GM12878 (cell line): ENCODE measurements at regions not wholly inside any gene's neighbourhood (a gene's known extent, or its start where the extent isn't known, plus 50 kb on each side); places are given as distances from the start of the nearest gene placed in this dataset.

Experiments used
- ATAC-seq: fragments of 200-7000 bp; cut with Tn5 transposase; 3 replicates; pipeline ENCODE4 v1.9.1; 2020; ENCODE audit warnings: mild to moderate bottlenecking, moderate library complexity
- BruUV-seq: library from RNA; stranded (reverse); fragments of 400-500 nt; replicated peaks from 2 replicates; lab custom pipeline; 2021; lab: Mats Ljungman, UMichigan
- CTCF ChIA-PET: fragments of 300-600 bp; sonication (Branson Sonifier 250); formaldehyde crosslinking; extraction: SDS; loops from one replicate; lab custom pipeline; 2021; ENCODE audit warnings: inconsistent platforms; lab: Yijun Ruan, JAX
- POLR2A ChIA-PET: fragments of 350-600 bp; formaldehyde crosslinking; extraction: SDS; loops from one replicate; lab custom pipeline; 2021; ENCODE audit warnings: inconsistent platforms; lab: Charles Lee
- RAD21 ChIA-PET: fragments of 300-600 bp; sonication (Branson Sonifier 250); formaldehyde crosslinking; loops from one replicate; lab custom pipeline; 2023; ENCODE audit warnings: antibody characterized with exemption; ENCODE audit not compliant: unreplicated experiment; lab: Charles Lee
- SMC1A ChIA-PET: fragments of 300-600 bp; sonication (Branson Sonifier 250); formaldehyde crosslinking; loops from one replicate; lab custom pipeline; 2023; ENCODE audit not compliant: unreplicated experiment, uncharacterized antibody; lab: Charles Lee
- DNase-seq: peaks from one replicate; pipeline ENCODE4 v3.0.0-alpha.2; 2011; ENCODE audit warnings: low read depth, low spot score
- FAIRE-seq: peaks from 3 replicates; lab custom pipeline; 2011; peaks lifted over from hg19 to GRCh38; lab: Jason Lieb, UNC
- H2AFZ ChIP-seq: 2 replicates; pipeline ENCODE4 v1.6.0; 2011; ENCODE audit warnings: low read depth, low read length, control low read depth; ENCODE audit not compliant: control insufficient read depth
- H3K27ac ChIP-seq: 2 replicates; pipeline ENCODE4 v1.5.1; 2011; ENCODE audit warnings: control low read depth; ENCODE audit not compliant: control insufficient read depth, insufficient read depth
- H3K27me3 ChIP-seq, 2 experiments: replicated peaks in 1 of 2; 2 replicates each; pipeline versions ENCODE4 v1.6.0 to v1.6.1; 2011; ENCODE audit warnings: low read length in 1 of 2; ENCODE audit not compliant: control insufficient read depth in 2 of 2, insufficient read depth in 2 of 2
- H3K36me3 ChIP-seq, 2 experiments: 2 replicates each; pipeline ENCODE4 v1.5.1; 2011; ENCODE audit warnings: low read length in 1 of 2; ENCODE audit not compliant: control insufficient read depth in 2 of 2, insufficient read depth in 2 of 2
- H3K4me1 ChIP-seq: 2 replicates; pipeline ENCODE4 v1.6.1; 2011; ENCODE audit warnings: mild to moderate bottlenecking, low read length, moderate library complexity, mixed read lengths; ENCODE audit not compliant: control insufficient read depth, insufficient read depth
- H3K4me2 ChIP-seq: 2 replicates; pipeline ENCODE4 v1.6.0; 2011; ENCODE audit warnings: control low read depth; ENCODE audit not compliant: control insufficient read depth, insufficient read depth
- H3K4me3 ChIP-seq: fragments of 200-600 bp; sonication (generic); 2 replicates; pipeline ENCODE4 v1.5.1; 2016
- H3K79me2 ChIP-seq: 2 replicates; pipeline ENCODE4 v1.6.0; 2011; ENCODE audit warnings: low read length; ENCODE audit not compliant: control insufficient read depth, insufficient read depth
- H3K9ac ChIP-seq: 2 replicates; pipeline ENCODE4 v1.8.0; 2011; ENCODE audit warnings: low read length, control low read depth, mixed read lengths; ENCODE audit not compliant: control insufficient read depth, insufficient read depth
- H3K9me3 ChIP-seq: replicated peaks from 3 replicates; pipeline ENCODE4 v1.5.1; 2011; ENCODE audit warnings: mild to moderate bottlenecking, low read length; ENCODE audit not compliant: control insufficient read depth, insufficient read depth
- H4K20me1 ChIP-seq: 2 replicates; pipeline ENCODE4 v1.6.0; 2011; ENCODE audit not compliant: control insufficient read depth, insufficient read depth
- CBX5 ChIP-seq: sonication (generic); IDR thresholded peaks from 2 replicates; pipeline ENCODE4 v1.6.1; 2016; ENCODE audit warnings: low read depth, moderate library complexity, mild to moderate bottlenecking, inconsistent platforms
- CUX1 ChIP-seq: IDR thresholded peaks from 2 replicates; pipeline ENCODE4 v1.6.1; 2012; ENCODE audit warnings: improper control_type of control experiment, low read depth, low read length; ENCODE audit not compliant: insufficient replicate concordance
- NFXL1 ChIP-seq: fragments of 450-650 bp; IDR thresholded peaks from 2 replicates; pipeline ENCODE4 v1.6.1; 2017; ENCODE audit warnings: antibody characterized with exemption, mild to moderate bottlenecking, borderline replicate concordance
- STAT1 ChIP-seq: fragments of 450-650 bp; conservative IDR thresholded peaks from 2 replicates; pipeline ENCODE4 v1.6.1; 2014; ENCODE audit warnings: antibody characterized with exemption, mild to moderate bottlenecking
- ZNF622 ChIP-seq: fragments of 450-650 bp; IDR thresholded peaks from 2 replicates; pipeline ENCODE4 v1.6.1; 2017; ENCODE audit warnings: mild to moderate bottlenecking, inconsistent platforms
- ZZZ3 ChIP-seq: IDR thresholded peaks from 2 replicates; pipeline ENCODE4 v1.6.1; 2011; ENCODE audit warnings: low read depth; ENCODE audit not compliant: control insufficient read depth, insufficient read length
- WGBS: methylation state at CpG from one replicate; pipeline ENCODE4 v1.1.6; 2016; ENCODE audit warnings: low lambda C conversion rate; ENCODE audit not compliant: insufficient replicate concordance, insufficient coverage; ENCODE audit errors: missing lambda C conversion rate; 5-methylcytosine and 5-hydroxymethylcytosine counted together
- in situ Hi-C: fragments of 300-500 bp; cut with MboI; formaldehyde crosslinking; loops from 9 replicates; pipeline ENCODE4 v1.14.3; 2018; ENCODE audit warnings: mixed read lengths
- intact Hi-C: fragments of 100-400 bp; cut with micrococcal nuclease; formaldehyde crosslinking; loops from one replicate; pipeline ENCODE4 v1.14.2; 2022; ENCODE audit not compliant: unreplicated experiment
- TF ChIP-seq, protein P1 (sequence below): IDR thresholded peaks from 2 replicates; pipeline ENCODE4 v1.6.1; 2011; ENCODE audit warnings: low read depth, mild to moderate bottlenecking, low read length, moderate library complexity, borderline replicate concordance; ENCODE audit errors: extremely low read depth

DNA sequence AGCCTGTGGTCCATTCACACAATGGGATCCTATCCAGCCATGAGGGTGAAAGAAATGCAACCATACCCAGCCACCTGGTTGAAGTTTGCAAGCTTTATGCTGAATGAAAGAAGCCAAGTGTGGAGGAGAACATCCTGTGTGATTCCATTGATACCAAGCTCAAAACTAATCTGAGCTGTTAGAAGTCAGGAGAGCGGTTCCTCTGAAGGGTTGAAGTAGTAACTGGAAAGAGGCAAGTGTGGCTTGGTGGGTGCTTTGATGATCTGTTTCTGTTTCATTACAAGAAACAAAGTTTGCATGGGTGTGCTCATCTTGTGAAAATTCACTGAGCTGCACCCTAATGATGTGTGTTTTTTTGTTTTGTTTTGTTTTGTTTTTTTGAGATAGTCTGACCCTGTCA lies 99.4 kb downstream of the SALL1 start (continued):
- no peak for TF ChIP-seq CUX1
- TF ChIP-seq, protein P1, sequence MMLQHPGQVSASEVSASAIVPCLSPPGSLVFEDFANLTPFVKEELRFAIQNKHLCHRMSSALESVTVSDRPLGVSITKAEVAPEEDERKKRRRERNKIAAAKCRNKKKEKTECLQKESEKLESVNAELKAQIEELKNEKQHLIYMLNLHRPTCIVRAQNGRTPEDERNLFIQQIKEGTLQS, result no peak
- no peak for TF ChIP-seq CBX5
- TF ChIP-seq ZZZ3, result no peak
- no peak for TF ChIP-seq ZNF622
- no peak for TF ChIP-seq NFXL1

DNA sequence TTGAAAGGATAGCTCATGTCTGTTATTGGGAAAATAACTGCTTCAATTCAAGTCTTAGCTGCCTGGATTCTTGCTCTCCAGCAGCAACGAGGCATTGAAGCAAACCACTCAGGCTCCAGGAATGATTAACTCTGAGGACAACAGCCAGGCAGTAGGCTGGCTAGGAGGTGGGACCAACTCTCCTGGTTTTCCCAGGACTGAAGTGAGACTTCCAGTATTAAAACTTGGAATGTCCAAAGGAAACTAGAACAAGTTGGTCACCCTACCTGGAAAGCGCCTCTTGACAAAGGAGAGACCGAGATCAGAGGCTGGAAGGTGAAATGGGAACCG lies 100.7 kb downstream of the SALL1 start:
- ChIA-PET RAD21 (no interaction called here), SMC1A (no interaction called here), POLR2A (no interaction called here), CTCF (interaction anchor here (1.4 to 1.6 kb wide), 2 partner anchors 16 to 244 kb away, joined by 3 to 7 read pairs; no protein-coding TSS in a partner anchor)
- Histone ChIP-seq H3K27me3 (no peaks in the 10 kb centered on the region), H3K4me3 (no peak overlapping the region), H3K4me2 (no peak overlapping the region), H3K9ac (no peak overlapping the region), H2AFZ (no peak overlapping the region), H3K4me1 (no peaks in the 10 kb centered on the region), H3K36me3 (no peaks in the 10 kb centered on the region), H3K9me3 (no peaks in the 10 kb centered on the region), H3K79me2 (no peaks in the 10 kb centered on the region), H4K20me1 (no peaks in the 10 kb centered on the region), H3K27ac (no peak overlapping the region)
- no peak for ATAC-seq
- no peak for DNase-seq
- 13% methylated on average over 4 of the region's 4 CpGs for WGBS
- no TSS peak for BruUV-seq
- intact Hi-C loops, result no loop called here
- no peak for FAIRE-seq
- TF ChIP-seq STAT1, result no peak
- in situ Hi-C loops, result no loop called here
